Liver (tissue), 8 donors: ENCODE measurements at regions not wholly inside any gene's neighbourhood (a gene's known extent, or its start where the extent isn't known, plus 50 kb on each side); places are given as distances from the start of the nearest gene placed in this dataset.
A peak's percentile ranks its signal among the peaks of the same experiment; 100 is the strongest.

Source experiments
- DNase-seq: peaks from one replicate; pipeline ENCODE4 v3.0.0-alpha.2; 2017; ENCODE audit warnings: low spot score
- H3K27ac ChIP-seq, 2 donors: one replicate each; pipeline ENCODE4 v1.7.0; 2013; ENCODE audit warnings: inconsistent platforms in 2 of 2, low read length in 2 of 2, control low read depth in 1 of 2, low read depth in 1 of 2, mild to moderate bottlenecking in 1 of 2
- H3K27me3 ChIP-seq, 4 donors: one replicate each; pipeline versions ENCODE4 v1.6.1 to v1.7.0; 2013; ENCODE audit warnings: low read length in 3 of 4, inconsistent platforms in 1 of 4, mild to moderate bottlenecking in 1 of 4, moderate library complexity in 1 of 4; ENCODE audit not compliant: control insufficient read depth in 4 of 4, insufficient read depth in 4 of 4
- H3K36me3 ChIP-seq, 4 donors: one replicate each; pipeline versions ENCODE4 v1.6.1 to v1.7.0; 2013; ENCODE audit warnings: low read length in 3 of 4, mild to moderate bottlenecking in 3 of 4, low read depth in 1 of 4, moderate library complexity in 1 of 4; ENCODE audit not compliant: control insufficient read depth in 4 of 4, insufficient read depth in 3 of 4
- H3K4me1 ChIP-seq, 4 donors: one replicate each; pipeline versions ENCODE4 v1.6.1 to v1.7.0; 2013; ENCODE audit warnings: low read length in 3 of 4, mild to moderate bottlenecking in 3 of 4, moderate library complexity in 1 of 4; ENCODE audit not compliant: control insufficient read depth in 4 of 4, insufficient read depth in 4 of 4
- H3K4me3 ChIP-seq, 3 donors: one replicate each; pipeline versions ENCODE4 v1.6.1 to v1.7.0; 2013; ENCODE audit warnings: low read length in 3 of 3, control low read depth in 1 of 3, low read depth in 1 of 3, mild to moderate bottlenecking in 1 of 3
- H3K9ac ChIP-seq, 2 donors: one replicate each; pipeline ENCODE4 v1.7.0; 2013; ENCODE audit warnings: low read length in 2 of 2, mild to moderate bottlenecking in 2 of 2, moderate library complexity in 2 of 2, control low read depth in 1 of 2, low read depth in 1 of 2
- H3K9me3 ChIP-seq, 4 donors: one replicate each; pipeline versions ENCODE4 v1.6.1 to v1.7.0; 2013; ENCODE audit warnings: low read length in 3 of 4; ENCODE audit not compliant: control insufficient read depth in 4 of 4
- CTCF ChIP-seq: fragments of 150-350 bp; IDR thresholded peaks from 2 replicates; pipeline ENCODE4 v1.5.1; 2017; ENCODE audit warnings: improper control_type of control experiment, low read depth, low read length; ENCODE audit not compliant: missing input control
- EGR1 ChIP-seq, 2 donors: IDR thresholded peaks; 2 replicates each; pipeline ENCODE4 v1.6.1; 2016 to 2018; ENCODE audit warnings: antibody characterized with exemption in 2 of 2, low read depth in 2 of 2
- FOXA1 ChIP-seq: IDR thresholded peaks from 2 replicates; pipeline ENCODE4 v1.6.1; 2016; ENCODE audit warnings: antibody characterized with exemption
- GABPA ChIP-seq, 2 donors: IDR thresholded peaks in 1 of 2; conservative IDR thresholded peaks in 1 of 2; 2 replicates each; pipeline ENCODE4 v1.6.1; 2016; ENCODE audit warnings: antibody characterized with exemption in 2 of 2, mild to moderate bottlenecking in 1 of 2, moderate library complexity in 1 of 2
- HNF4A ChIP-seq, 2 donors: conservative IDR thresholded peaks; 2 replicates each; pipeline ENCODE4 v1.6.1; 2016; ENCODE audit warnings: antibody characterized with exemption in 2 of 2, mild to moderate bottlenecking in 2 of 2
- NR2F2 ChIP-seq: IDR thresholded peaks from 2 replicates; pipeline ENCODE4 v1.6.1; 2016; ENCODE audit warnings: antibody characterized with exemption
- RXRA ChIP-seq, 2 donors: IDR thresholded peaks; 2 replicates each; pipeline ENCODE4 v1.6.1; 2017 to 2018; ENCODE audit warnings: antibody characterized with exemption in 2 of 2, mild to moderate bottlenecking in 1 of 2
- SP1 ChIP-seq: IDR thresholded peaks from 2 replicates; pipeline ENCODE4 v1.6.1; 2018; ENCODE audit warnings: antibody characterized with exemption, mild to moderate bottlenecking
- TAF1 ChIP-seq: conservative IDR thresholded peaks from 2 replicates; pipeline ENCODE4 v1.6.1; 2016; ENCODE audit warnings: antibody characterized with exemption, mild to moderate bottlenecking
- YY1 ChIP-seq: IDR thresholded peaks from 2 replicates; pipeline ENCODE4 v1.6.1; 2016; ENCODE audit warnings: antibody characterized with exemption, mild to moderate bottlenecking
- WGBS: extraction: QIAGEN DNeasy Blood & Tissue Kit; methylation state at CpG from one replicate; pipeline ENCODE4 v1.1.7; 2013; 5-methylcytosine and 5-hydroxymethylcytosine counted together
- TF ChIP-seq, protein P1 (sequence below): IDR thresholded peaks from 2 replicates; pipeline ENCODE4 v1.6.1; 2016; ENCODE audit warnings: antibody characterized with exemption, mild to moderate bottlenecking
- TF ChIP-seq, protein P2 (sequence below): IDR thresholded peaks from 2 replicates; pipeline ENCODE4 v1.6.1; 2016; ENCODE audit warnings: antibody characterized with exemption
- donor health status: healthy.
- donor health status: healthy.
- donor health status: healthy.
- donor health status: healthy.
- donor health status: healthy.

GRCh38 chr13:28568286-28568685 lies 73.4 kb upstream of the FLT1 start:
- Histone ChIP-seq H3K36me3 (no peaks in the 10 kb centered on the region), H3K4me1 (no peaks in the 10 kb centered on the region), H3K9ac (no peak overlapping the region), H3K9me3 (no peaks in the 10 kb centered on the region), H3K4me3 (no peak overlapping the region), H3K27me3 (no peaks in the 10 kb centered on the region), H3K27ac (no peak overlapping the region)
- 67% methylated on average over 3 of the region's 3 CpGs for WGBS
- DNase-seq = peak; percentile 62
- TF ChIP-seq CTCF (no peak), GABPA (IDR thresholded peaks at IDR 0.05 in 1 of 2, conservative IDR thresholded peaks at IDR 0.05 in 1 of 2) (no peak), EGR1 (IDR thresholded peaks at IDR 0.05; ENCODE audit: low read depth in 2 of 2) (no peak), RXRA (IDR thresholded peaks at IDR 0.05) (no peak), HNF4A (conservative IDR thresholded peaks at IDR 0.05) (no peak), FOXA1 (no peak), SP1 (no peak), YY1 (no peak), NR2F2 (no peak), TAF1 (no peak)
- TF ChIP-seq, protein P1, sequence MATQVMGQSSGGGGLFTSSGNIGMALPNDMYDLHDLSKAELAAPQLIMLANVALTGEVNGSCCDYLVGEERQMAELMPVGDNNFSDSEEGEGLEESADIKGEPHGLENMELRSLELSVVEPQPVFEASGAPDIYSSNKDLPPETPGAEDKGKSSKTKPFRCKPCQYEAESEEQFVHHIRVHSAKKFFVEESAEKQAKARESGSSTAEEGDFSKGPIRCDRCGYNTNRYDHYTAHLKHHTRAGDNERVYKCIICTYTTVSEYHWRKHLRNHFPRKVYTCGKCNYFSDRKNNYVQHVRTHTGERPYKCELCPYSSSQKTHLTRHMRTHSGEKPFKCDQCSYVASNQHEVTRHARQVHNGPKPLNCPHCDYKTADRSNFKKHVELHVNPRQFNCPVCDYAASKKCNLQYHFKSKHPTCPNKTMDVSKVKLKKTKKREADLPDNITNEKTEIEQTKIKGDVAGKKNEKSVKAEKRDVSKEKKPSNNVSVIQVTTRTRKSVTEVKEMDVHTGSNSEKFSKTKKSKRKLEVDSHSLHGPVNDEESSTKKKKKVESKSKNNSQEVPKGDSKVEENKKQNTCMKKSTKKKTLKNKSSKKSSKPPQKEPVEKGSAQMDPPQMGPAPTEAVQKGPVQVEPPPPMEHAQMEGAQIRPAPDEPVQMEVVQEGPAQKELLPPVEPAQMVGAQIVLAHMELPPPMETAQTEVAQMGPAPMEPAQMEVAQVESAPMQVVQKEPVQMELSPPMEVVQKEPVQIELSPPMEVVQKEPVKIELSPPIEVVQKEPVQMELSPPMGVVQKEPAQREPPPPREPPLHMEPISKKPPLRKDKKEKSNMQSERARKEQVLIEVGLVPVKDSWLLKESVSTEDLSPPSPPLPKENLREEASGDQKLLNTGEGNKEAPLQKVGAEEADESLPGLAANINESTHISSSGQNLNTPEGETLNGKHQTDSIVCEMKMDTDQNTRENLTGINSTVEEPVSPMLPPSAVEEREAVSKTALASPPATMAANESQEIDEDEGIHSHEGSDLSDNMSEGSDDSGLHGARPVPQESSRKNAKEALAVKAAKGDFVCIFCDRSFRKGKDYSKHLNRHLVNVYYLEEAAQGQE = no peak

DNA sequence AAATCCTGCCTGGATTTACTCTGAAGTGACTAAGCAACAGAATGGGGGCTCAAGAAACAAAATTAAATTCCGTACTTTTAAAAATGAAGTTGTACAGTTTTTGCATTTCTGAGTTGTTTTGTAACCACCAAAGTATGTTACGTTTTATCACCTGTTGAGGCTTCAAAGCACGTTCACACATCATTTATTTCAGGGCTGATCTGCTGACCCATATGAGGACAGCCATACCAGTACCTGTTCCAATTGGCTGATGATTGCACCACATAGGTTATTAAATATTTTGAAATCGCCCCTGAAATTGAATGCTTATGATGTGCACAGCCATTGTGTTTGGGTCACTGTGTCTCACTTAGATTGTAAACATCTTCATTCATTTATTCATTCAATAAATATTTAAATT lies 72.0 kb upstream of the FLT1 start:
- TF ChIP-seq, protein P1 = no peak
- no peak for TF ChIP-seq GABPA (IDR thresholded peaks at IDR 0.05 in 1 of 2, conservative IDR thresholded peaks at IDR 0.05 in 1 of 2)
- TF ChIP-seq CTCF = no peak
- no peak for TF ChIP-seq HNF4A (conservative IDR thresholded peaks at IDR 0.05)
- TF ChIP-seq EGR1 (IDR thresholded peaks at IDR 0.05; ENCODE audit: low read depth in 2 of 2) = no peak
- TF ChIP-seq, protein P2, sequence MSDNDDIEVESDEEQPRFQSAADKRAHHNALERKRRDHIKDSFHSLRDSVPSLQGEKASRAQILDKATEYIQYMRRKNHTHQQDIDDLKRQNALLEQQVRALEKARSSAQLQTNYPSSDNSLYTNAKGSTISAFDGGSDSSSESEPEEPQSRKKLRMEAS = no peak
- no peak for TF ChIP-seq YY1
- H3K27me3 ChIP-seq = no peaks in the 10 kb centered on the region
- H3K9me3 ChIP-seq = no peaks in the 10 kb centered on the region
- no peak overlapping the region for H3K9ac ChIP-seq
- no peaks in the 10 kb centered on the region for H3K36me3 ChIP-seq
- H3K4me1 ChIP-seq = no peaks in the 10 kb centered on the region
- H3K4me3 ChIP-seq = no peak overlapping the region
- WGBS = 82% methylated on average over 4 of the region's 4 CpGs
- no peak overlapping the region for H3K27ac ChIP-seq
- no peak for DNase-seq
